ENCODE measurements at regions not wholly inside any gene's neighbourhood (a gene's known extent, or its start where the extent isn't known, plus 50 kb on each side); places are given as distances from the start of the nearest gene placed in this dataset.
A peak's percentile ranks its signal among the peaks of the same experiment; 100 is the strongest.

GRCh38 chr7:115728518-115728917 is 302.0 kb downstream of the TFEC start:
- intact Hi-C loops (cut with micrococcal nuclease), result no loop called here
- H3K4me1 ChIP-seq (ENCODE audit: control insufficient read depth, insufficient read depth, low read length), result no peaks in the 10 kb centered on the region
- Mint-ChIP-seq H3K36me3 (no peaks in the 10 kb centered on the region), H3K27ac (no peak overlapping the region), H3K27me3 (ENCODE audit: low read depth in 2 of 2) (no peaks in the 10 kb centered on the region), H3K4me1 (no peaks in the 10 kb centered on the region), H3K9me3 (no peaks in the 10 kb centered on the region), H3K4me3 (no peak overlapping the region)
- H3K9me3 ChIP-seq (ENCODE audit: control insufficient read depth, insufficient read depth, low read length), result no peaks in the 10 kb centered on the region
- no peak for DNase-seq
- TF ChIP-seq CTCF (IDR thresholded peaks at IDR 0.05), result no peak
- no peak for ATAC-seq
- 85% methylated on average over 2 of the region's 2 CpGs for WGBS (ENCODE audit: insufficient coverage)
- H3K27me3 ChIP-seq (ENCODE audit: control insufficient read depth, insufficient read depth, low read length), result no peaks in the 10 kb centered on the region
- no peak overlapping the region for H3K4me3 ChIP-seq (ENCODE audit: low read length)
- H3K36me3 ChIP-seq (ENCODE audit: control insufficient read depth, insufficient read depth, low read length), result no peaks in the 10 kb centered on the region
- H3K27ac ChIP-seq (ENCODE audit: low read length), result no peak overlapping the region

- no peaks in the 10 kb centered on the region for H3K36me3 Mint-ChIP-seq
- Histone ChIP-seq H3K4me3 (ENCODE audit: low read length) (no peak overlapping the region), H3K9me3 (ENCODE audit: control insufficient read depth, insufficient read depth, low read length) (no peaks in the 10 kb centered on the region), H3K27ac (ENCODE audit: low read length) (no peak overlapping the region), H3K4me1 (ENCODE audit: control insufficient read depth, insufficient read depth, low read length) (no peaks in the 10 kb centered on the region), H3K36me3 (ENCODE audit: control insufficient read depth, insufficient read depth, low read length) (no peaks in the 10 kb centered on the region), H3K27me3 (ENCODE audit: control insufficient read depth, insufficient read depth, low read length) (no peaks in the 10 kb centered on the region)
- no peaks in the 10 kb centered on the region for H3K9me3 Mint-ChIP-seq
- WGBS (ENCODE audit: insufficient coverage), result no CpG with 5 or more reads among the region's 3 CpGs
- no peak for TF ChIP-seq CTCF (IDR thresholded peaks at IDR 0.05)
- peaks cover 0 to 3% of the 10 kb centered on the region in 2 donors for H3K27me3 Mint-ChIP-seq (ENCODE audit: low read depth in 2 of 2)
- no peak overlapping the region for H3K4me3 Mint-ChIP-seq
- peaks cover 0 to 6% of the 10 kb centered on the region in 2 donors for H3K4me1 Mint-ChIP-seq
- intact Hi-C loops (cut with micrococcal nuclease), result no loop called here
- DNase-seq (no peak), ATAC-seq (no peak)
- no peak overlapping the region for H3K27ac Mint-ChIP-seq
Measured at GRCh38 chr7:115724400-115725056, 306.0 kb downstream of the TFEC start.

DNA sequence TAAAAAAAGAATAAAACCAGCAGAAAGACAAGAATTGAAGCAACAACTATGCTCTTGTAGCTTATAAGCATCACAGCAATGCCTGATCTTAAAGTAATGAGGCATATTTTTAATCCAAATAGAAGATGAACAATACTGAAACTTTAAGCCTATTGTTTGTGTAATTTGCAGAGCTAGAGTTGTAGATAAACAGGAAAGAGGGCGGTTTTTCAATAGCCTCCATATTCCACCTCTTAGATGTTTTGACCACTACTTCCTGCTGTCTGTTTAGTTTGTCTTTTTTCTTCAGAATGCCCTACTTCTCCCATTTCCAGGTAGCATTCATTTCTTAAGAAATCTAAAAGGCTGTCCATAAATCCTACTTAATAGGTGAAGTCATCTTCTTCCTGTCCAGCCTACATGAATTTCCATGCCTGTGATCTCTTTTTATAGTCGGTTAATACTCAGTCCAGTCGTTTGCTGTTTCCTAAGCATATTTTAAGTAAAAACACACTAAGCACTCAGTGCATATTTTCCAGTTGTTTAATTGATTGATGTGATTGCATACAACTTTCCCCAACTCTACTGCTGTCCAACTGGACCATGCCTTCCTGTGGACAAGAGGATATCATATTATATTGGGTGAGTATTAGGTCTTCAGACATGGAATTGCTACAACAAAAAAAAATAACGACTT is 308.1 kb downstream of the TFEC start:
- Mint-ChIP-seq H3K4me1 (peaks cover 0 to 6% of the 10 kb centered on the region in 2 donors), H3K9me3 (no peaks in the 10 kb centered on the region), H3K36me3 (no peaks in the 10 kb centered on the region), H3K27me3 (ENCODE audit: low read depth in 2 of 2) (peaks cover 0 to 3% of the 10 kb centered on the region in 2 donors), H3K4me3 (peak overlapping the region; percentile 21), H3K27ac (no peak overlapping the region)
- Histone ChIP-seq H3K4me1 (ENCODE audit: control insufficient read depth, insufficient read depth, low read length) (no peaks in the 10 kb centered on the region), H3K27me3 (ENCODE audit: control insufficient read depth, insufficient read depth, low read length) (no peaks in the 10 kb centered on the region), H3K36me3 (ENCODE audit: control insufficient read depth, insufficient read depth, low read length) (no peaks in the 10 kb centered on the region), H3K9me3 (ENCODE audit: control insufficient read depth, insufficient read depth, low read length) (no peaks in the 10 kb centered on the region), H3K4me3 (ENCODE audit: low read length) (no peak overlapping the region), H3K27ac (ENCODE audit: low read length) (peak overlapping the region; percentile 20)
- DNase-seq (peak in 1 of 2 donors; percentile 10), ATAC-seq (no peak)
- 39% methylated on average over 3 of the region's 4 CpGs for WGBS (ENCODE audit: insufficient coverage)
- no peak for TF ChIP-seq CTCF (IDR thresholded peaks at IDR 0.05)
- intact Hi-C loops (cut with micrococcal nuclease), result no loop called here

Data from natural killer cell (primary cell).